GM18511 (cell line): ENCODE measurements at regions not wholly inside any gene's neighbourhood (a gene's known extent, or its start where the extent isn't known, plus 50 kb on each side); places are given as distances from the start of the nearest gene placed in this dataset.

Source experiments
- ATAC-seq: cut with Tn5 transposase; IDR thresholded peaks from one replicate; pipeline ENCODE4 v1.9.1; 2021; ENCODE audit warnings: mild to moderate bottlenecking, moderate library complexity; ENCODE audit not compliant: unreplicated experiment

GRCh38 chr4:159003420-159004253 lies 99.2 kb upstream of the RAPGEF2 start:
- no peak for ATAC-seq

DNA sequence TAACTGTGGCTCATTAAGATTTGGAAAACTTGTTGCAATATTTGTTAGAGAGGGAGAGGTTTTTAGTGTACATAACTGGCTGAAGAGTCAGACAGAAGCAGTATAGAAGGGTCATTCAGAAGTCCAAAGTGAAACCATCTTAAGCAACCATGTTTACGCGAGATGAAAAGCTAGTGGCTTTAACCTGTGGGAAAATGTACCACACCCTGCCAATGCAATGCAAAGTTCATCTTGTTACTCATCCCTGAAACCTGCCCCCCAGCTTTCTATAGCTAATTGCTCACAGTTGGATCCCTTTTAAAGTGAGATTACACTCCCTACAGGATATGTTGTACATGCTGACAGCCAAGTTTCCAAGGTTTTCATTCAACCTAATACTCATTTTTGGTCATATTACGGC lies 96.7 kb upstream of the RAPGEF2 start:
- no peak for ATAC-seq

- ATAC-seq = no peak
Observed at GRCh38 chr4:159008671-159009070, 94.2 kb upstream of the RAPGEF2 start.

DNA sequence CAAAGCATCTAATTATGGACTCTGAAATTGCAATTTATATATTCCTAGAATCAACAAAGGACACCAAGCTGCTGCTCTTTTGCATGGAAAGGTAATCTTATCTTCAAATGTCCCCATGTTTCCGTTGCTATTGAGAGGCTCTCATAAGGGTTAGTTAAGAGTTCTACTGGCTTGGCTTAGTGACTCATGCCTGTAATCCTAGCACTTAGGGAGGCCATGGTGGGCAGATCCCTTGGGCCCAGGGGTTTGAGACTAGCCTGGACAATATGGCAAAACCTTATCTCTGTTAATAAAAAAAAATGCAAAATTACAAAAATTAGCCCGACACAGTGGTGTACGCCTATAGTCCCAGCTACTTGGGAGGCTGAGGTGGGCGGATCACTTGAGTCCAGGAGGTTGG lies 93.4 kb upstream of the RAPGEF2 start:
- no peak for ATAC-seq

DNA sequence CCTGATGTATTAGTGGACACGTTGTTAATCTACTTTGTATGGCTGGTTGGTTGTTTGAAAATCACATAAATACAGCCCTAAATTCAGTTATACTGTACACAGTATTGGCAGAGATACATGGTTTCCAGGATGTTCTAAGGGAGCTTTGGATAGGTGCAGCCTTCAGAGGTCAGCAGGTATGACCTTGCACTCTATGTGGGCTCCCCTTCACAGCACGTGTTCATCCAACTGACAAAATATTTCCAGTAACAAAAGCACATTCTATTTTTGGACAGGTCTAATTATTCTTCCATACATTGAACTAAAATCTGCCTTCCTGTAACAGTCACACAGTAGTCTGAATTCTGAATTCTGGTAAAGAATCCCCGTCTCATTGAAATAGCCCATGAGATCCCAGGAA lies 92.8 kb upstream of the RAPGEF2 start:
- ATAC-seq = no peak

GRCh38 chr4:159010563-159011260 lies 92.2 kb upstream of the RAPGEF2 start:
- peak; percentile 43 for ATAC-seq

DNA sequence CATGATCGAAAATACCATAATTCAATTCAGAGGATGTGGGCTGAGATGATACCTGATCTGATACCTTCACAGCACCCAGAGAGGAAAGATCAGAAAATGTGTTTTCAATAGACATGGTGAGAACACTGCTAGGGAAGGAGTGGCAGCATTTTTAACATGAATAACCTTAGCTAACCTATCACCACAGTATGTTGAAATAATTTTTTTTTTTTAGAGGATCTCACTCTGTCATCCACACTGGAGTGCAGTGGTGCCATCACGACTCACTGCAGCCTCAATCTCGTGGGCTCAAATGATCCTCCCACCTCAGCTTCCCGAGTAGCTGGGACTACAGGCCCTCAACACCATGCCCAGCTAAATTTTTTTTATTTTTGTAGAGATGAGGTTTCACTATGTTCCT lies 90.5 kb upstream of the RAPGEF2 start:
- ATAC-seq = no peak

- ATAC-seq = no peak
Observed at GRCh38 chr4:159013692-159014091, 89.2 kb upstream of the RAPGEF2 start.

- no peak for ATAC-seq
Observed at GRCh38 chr4:159014859-159015258, 88.0 kb upstream of the RAPGEF2 start.

DNA sequence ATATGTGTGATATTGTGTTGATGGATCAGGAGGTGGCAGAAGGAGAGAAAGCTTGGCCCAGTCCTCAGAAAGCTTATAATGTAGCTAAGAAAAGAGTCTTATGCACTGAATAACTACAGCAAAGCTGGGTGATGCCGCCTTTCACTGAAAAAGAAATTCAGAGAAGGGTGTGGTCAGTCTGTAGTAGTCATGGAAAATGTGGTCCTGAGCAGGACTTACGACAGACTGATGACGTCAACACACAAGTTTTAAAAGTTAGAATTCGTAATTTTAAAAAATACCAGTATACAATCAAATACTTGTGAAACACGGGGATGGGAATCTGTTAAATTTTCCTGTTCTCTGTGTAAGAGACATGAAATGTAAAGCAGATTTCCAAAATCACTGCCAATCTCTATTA lies 87.0 kb upstream of the RAPGEF2 start:
- ATAC-seq = no peak

DNA sequence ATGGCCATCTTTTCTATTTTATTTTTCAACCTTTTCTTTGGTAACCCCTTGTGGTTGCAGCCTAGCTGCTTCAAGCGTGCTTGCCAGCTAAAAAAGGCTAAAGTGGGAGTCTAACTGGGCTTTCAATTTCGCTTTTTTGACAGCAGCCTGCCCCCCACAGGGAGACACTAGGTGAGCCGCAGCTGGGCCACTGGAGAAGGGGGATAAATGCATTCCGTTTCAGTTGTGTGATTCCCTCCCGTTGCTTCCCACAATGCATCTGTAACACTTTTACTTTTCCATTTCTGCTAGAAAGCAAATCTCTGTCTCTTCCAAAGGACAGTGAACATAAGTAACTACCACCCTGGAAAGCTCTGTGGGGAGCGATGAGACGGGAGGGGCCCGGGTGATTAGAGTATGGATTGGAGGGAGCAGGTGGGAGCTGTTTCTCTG lies 86.3 kb upstream of the RAPGEF2 start:
- peak; percentile 34 for ATAC-seq

DNA sequence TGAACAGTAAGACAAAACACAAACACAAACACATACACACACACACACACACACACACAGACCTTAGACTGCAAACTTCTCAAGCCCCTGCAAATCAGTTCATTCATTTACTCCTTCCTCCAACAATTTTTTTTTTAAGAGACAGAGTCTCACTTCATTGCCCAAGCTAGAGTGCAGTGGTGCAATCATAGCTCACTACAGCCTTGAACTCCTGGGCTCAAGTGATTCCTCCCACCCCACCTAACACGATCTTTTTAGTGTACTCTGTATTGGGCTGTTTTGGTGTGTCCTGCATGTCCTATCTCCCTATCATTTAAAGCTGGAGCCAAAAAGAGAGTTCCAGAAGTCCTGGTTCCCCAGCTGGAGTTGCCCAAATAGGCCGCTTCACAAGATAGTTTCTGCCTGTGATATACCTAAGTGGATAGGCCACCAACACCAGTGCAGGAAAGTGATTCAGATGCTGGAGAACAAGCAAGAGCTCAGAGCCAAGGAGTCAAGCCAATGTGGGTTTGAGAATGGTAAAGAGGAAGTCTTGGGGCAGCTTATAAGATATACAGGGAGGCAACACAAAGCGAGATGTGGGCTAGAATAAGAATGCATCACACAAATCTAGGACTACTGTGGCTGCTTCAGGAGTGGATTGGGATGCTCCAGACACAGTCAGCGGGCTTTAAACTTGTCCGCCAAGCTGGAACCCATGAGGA lies 85.4 kb upstream of the RAPGEF2 start:
- ATAC-seq = peak; percentile 63

DNA sequence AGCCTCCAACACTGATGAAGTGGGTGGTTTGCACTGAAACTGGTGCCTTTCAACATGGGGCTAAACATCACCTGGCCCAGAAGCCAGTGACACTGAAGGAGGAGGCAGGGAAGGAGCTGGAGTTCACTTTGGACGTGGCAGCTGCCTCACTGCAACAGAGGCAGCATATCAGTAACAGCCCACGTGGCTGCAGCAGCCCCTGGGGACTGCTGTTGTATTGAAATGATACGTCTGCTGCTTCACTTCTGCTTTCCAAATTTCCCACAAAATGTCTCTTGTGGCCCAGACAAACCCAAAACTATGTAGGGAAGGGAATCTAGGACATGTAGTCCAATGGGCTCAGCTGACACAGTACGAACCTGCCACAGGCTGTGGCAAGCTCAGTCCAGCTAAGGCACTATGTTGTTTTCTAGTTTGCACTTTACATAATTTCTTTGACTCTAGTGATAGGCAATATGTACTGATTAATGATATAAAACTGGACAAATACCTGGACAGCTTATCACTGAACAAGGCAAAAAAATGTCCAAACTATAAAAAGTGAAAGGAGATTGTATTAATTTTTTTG lies 84.7 kb upstream of the RAPGEF2 start:
- peak; percentile 96 for ATAC-seq

GRCh38 chr4:159019356-159019755 lies 83.5 kb upstream of the RAPGEF2 start:
- no peak for ATAC-seq

- ATAC-seq = no peak
Observed at GRCh38 chr4:159021597-159022385, 81.1 kb upstream of the RAPGEF2 start.

DNA sequence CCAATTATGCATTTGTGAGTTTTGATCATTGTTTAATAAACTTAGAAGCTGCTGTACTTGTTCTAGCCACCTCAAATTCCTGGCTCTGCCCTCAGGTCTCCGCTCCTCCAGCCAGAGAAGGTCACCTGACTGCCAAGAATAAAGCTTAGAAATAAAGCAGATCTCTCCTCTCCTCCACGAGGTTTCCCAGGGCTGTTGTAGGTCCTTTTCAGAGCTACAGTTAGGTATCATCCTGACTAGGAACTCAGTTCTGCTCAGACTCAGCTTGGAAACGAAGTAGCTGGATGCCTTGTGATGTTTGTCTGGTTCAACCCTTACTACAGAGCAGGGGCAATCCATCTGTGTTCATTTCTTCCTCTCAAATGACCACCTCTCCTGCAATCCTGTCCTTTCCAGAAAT lies 79.1 kb upstream of the RAPGEF2 start:
- no peak for ATAC-seq

- no peak for ATAC-seq
Observed at GRCh38 chr4:159024266-159024665, 78.6 kb upstream of the RAPGEF2 start.

- ATAC-seq = no peak
Observed at GRCh38 chr4:159024828-159025227, 78.1 kb upstream of the RAPGEF2 start.

DNA sequence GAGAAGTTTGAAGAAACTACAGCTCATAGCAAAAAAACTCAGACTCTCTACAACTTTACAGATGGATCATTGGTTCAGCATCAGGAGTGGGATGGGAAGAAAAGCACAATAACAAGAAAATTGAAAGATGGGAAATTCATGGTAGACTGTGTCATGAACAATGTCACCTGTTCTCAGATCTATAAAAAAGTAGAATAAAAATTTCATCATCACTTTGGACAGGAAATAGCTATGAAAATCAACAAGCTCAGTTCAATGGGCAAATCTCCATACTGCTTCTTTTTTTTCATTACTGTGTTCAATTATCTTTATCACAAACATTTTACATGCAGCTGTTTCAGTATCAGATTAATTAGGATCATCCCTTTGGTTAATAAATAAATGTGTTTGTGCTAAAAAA lies 76.5 kb upstream of the RAPGEF2 start:
- no peak for ATAC-seq

DNA sequence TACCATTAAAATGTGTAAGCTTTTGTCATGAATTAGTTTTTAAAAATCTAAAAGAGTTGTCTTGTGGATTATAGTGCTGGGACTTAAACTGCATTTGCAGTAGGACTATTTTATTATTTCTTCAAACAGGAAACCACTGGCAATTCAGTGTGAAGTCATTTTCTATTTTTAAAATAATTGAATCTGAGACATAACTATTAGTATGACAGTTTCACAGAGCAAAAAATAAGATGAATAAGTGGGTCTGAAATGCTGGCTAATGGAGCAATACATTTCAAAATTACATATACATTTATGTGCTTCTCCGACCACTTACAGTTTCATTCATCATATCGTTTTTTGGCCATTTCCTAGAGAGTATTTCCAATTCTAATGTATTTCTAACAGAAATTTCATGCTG lies 75.3 kb upstream of the RAPGEF2 start:
- ATAC-seq = peak; percentile 88

DNA sequence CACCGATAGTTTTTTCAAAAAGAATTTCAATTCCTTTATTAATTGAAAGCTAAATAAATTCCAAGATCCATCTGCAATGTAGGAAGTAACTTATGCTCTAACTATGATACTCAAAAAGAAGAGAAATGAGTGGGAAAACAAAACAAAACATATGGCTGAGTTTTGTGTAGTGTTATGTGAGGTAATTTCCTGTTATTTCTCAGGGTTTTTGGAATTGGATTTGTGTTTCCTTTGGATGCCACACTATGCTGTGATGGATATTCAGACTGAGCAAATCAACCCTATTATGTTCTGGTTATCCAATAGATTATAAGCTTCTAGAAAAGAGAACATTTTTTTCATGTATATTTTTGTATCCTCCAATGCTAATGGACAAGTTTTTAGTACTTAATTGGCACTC lies 73.4 kb upstream of the RAPGEF2 start:
- ATAC-seq = no peak
